DOHH2 (cell line): ENCODE measurements at regions not wholly inside any gene's neighbourhood (a gene's known extent, or its start where the extent isn't known, plus 50 kb on each side); places are given as distances from the start of the nearest gene placed in this dataset.

Experiments
- H3F3A ChIP-seq: fragments of 200-600 bp; sonication (generic), shearing (Covaris generic); 2 replicates; pipeline ENCODE4 v1.6.0; 2016; ENCODE audit warnings: antibody characterized with exemption, mild to moderate bottlenecking; ENCODE audit not compliant: control insufficient read depth, insufficient read depth
- H3K27ac ChIP-seq: fragments of 200-600 bp; sonication (generic); 2 replicates; pipeline ENCODE4 v1.5.1; 2014; ENCODE audit warnings: low read depth, mild to moderate bottlenecking, low read length, moderate library complexity
- H3K27me3 ChIP-seq: fragments of 200-600 bp; sonication (generic); 2 replicates; pipeline ENCODE4 v1.6.1; 2014; ENCODE audit warnings: mild to moderate bottlenecking, low read length, mixed read lengths; ENCODE audit not compliant: control insufficient read depth
- H3K36me3 ChIP-seq: fragments of 200-600 bp; sonication (generic); 2 replicates; pipeline ENCODE4 v1.6.1; 2014; ENCODE audit warnings: mild to moderate bottlenecking, low read length, moderate library complexity, mixed read lengths; ENCODE audit not compliant: control insufficient read depth
- H3K4me1 ChIP-seq: fragments of 200-600 bp; sonication (generic); 2 replicates; pipeline ENCODE4 v1.6.1; 2014; ENCODE audit warnings: mild to moderate bottlenecking, low read length, mixed read lengths; ENCODE audit not compliant: control insufficient read depth
- H3K4me2 ChIP-seq: fragments of 200-600 bp; sonication (generic); 2 replicates; pipeline ENCODE4 v1.6.0; 2014; ENCODE audit warnings: mild to moderate bottlenecking, low read length, moderate library complexity
- H3K4me3 ChIP-seq: fragments of 200-600 bp; sonication (generic); 2 replicates; pipeline ENCODE4 v1.5.1; 2014; ENCODE audit warnings: mild to moderate bottlenecking, low read length, mixed read lengths
- H3K79me2 ChIP-seq: fragments of 200-600 bp; sonication (generic); 2 replicates; pipeline ENCODE4 v1.6.1; 2014; ENCODE audit warnings: mild to moderate bottlenecking, low read length, mixed read lengths; ENCODE audit not compliant: control insufficient read depth
- H3K9me2 ChIP-seq: fragments of 200-600 bp; sonication (generic); replicated peaks from 2 replicates; pipeline ENCODE4 v1.6.1; 2014; ENCODE audit warnings: mild to moderate bottlenecking, low read length, mixed read lengths; ENCODE audit not compliant: control insufficient read depth
- H3K9me3 ChIP-seq: fragments of 200-600 bp; sonication (generic); 2 replicates; pipeline ENCODE4 v1.6.1; 2014; ENCODE audit warnings: antibody characterized with exemption, low read length, mixed read lengths; ENCODE audit not compliant: control insufficient read depth, insufficient read depth
- H4K20me1 ChIP-seq: fragments of 200-600 bp; sonication (generic); 2 replicates; pipeline ENCODE4 v1.6.0; 2014; ENCODE audit warnings: low read depth, mild to moderate bottlenecking, antibody characterized with exemption, low read length, moderate library complexity; ENCODE audit not compliant: control insufficient read depth, insufficient read depth
- EZH2phosphoT487 ChIP-seq: fragments of 200-600 bp; sonication (generic); IDR thresholded peaks from 2 replicates; pipeline ENCODE4 v1.6.1; 2017; ENCODE audit warnings: borderline replicate concordance, mild to moderate bottlenecking, antibody characterized with exemption, low read length, moderate library complexity, mixed read lengths
- TF ChIP-seq, protein P1 (sequence below): fragments of 200-600 bp; sonication (generic); IDR thresholded peaks from one replicate; pipeline ENCODE4 v1.5.1; 2014; ENCODE audit warnings: antibody characterized with exemption, mild to moderate bottlenecking, low read depth, low read length; ENCODE audit not compliant: poor library complexity, severe bottlenecking

DNA sequence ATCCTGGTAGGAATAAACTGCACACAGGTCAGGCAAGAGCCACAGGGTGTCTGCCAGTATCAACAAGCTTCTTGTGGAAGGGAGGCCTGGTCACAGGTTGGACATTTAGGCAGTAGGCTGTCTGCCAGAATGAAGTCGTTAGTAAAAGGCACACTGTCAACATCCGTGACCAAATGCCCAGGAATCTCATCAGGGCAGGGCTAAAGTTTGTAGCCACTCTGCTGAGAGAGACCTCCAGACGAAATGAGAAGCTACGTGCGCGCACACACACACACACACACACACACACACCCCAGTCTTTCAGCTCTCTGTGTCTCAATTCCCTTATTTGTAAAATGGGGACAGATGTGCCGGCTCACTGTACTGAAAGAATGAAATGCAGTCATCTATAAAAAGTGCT is 408.7 kb upstream of the ZFP42 start:
- Histone ChIP-seq H3K4me1 (no peaks in the 10 kb centered on the region), H3F3A (no peaks in the 10 kb centered on the region), H3K36me3 (no peaks in the 10 kb centered on the region), H3K9me3 (no peaks in the 10 kb centered on the region), H3K4me2 (no peak overlapping the region), H4K20me1 (no peaks in the 10 kb centered on the region), H3K27ac (no peak overlapping the region), H3K27me3 (no peaks in the 10 kb centered on the region), H3K79me2 (no peaks in the 10 kb centered on the region), H3K4me3 (no peak overlapping the region), H3K9me2 (no peaks in the 10 kb centered on the region)
- no peak for TF ChIP-seq EZH2phosphoT487
- TF ChIP-seq, protein P1, sequence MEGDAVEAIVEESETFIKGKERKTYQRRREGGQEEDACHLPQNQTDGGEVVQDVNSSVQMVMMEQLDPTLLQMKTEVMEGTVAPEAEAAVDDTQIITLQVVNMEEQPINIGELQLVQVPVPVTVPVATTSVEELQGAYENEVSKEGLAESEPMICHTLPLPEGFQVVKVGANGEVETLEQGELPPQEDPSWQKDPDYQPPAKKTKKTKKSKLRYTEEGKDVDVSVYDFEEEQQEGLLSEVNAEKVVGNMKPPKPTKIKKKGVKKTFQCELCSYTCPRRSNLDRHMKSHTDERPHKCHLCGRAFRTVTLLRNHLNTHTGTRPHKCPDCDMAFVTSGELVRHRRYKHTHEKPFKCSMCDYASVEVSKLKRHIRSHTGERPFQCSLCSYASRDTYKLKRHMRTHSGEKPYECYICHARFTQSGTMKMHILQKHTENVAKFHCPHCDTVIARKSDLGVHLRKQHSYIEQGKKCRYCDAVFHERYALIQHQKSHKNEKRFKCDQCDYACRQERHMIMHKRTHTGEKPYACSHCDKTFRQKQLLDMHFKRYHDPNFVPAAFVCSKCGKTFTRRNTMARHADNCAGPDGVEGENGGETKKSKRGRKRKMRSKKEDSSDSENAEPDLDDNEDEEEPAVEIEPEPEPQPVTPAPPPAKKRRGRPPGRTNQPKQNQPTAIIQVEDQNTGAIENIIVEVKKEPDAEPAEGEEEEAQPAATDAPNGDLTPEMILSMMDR, result no peak

DNA sequence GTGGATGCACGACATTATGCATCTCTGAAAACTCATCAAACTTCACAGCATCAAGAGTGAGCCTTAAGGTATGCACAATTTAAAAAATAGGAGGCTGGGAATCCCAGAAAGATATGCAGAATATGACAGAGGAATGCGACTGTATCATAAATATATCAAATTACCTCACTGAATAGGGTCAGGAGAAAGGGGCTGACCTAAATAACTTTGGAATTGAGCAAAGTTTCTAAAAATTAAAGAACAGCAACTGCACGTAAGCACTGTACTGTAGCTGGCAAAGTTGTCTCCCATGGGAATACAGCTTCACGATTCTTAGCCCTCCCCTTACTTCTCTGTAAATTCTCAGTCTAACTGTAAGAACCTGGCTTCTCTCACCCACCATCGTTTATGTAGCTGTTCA is 397.4 kb upstream of the ZFP42 start:
- H3F3A ChIP-seq, result no peaks in the 10 kb centered on the region
- H3K9me2 ChIP-seq, result no peaks in the 10 kb centered on the region
- TF ChIP-seq, protein P1, result no peak
- no peak overlapping the region for H3K27ac ChIP-seq
- no peak overlapping the region for H3K4me3 ChIP-seq
- no peaks in the 10 kb centered on the region for H3K9me3 ChIP-seq
- no peaks in the 10 kb centered on the region for H3K36me3 ChIP-seq
- no peak overlapping the region for H3K4me2 ChIP-seq
- H4K20me1 ChIP-seq, result no peaks in the 10 kb centered on the region
- no peaks in the 10 kb centered on the region for H3K27me3 ChIP-seq
- no peaks in the 10 kb centered on the region for H3K4me1 ChIP-seq
- no peaks in the 10 kb centered on the region for H3K79me2 ChIP-seq

DNA sequence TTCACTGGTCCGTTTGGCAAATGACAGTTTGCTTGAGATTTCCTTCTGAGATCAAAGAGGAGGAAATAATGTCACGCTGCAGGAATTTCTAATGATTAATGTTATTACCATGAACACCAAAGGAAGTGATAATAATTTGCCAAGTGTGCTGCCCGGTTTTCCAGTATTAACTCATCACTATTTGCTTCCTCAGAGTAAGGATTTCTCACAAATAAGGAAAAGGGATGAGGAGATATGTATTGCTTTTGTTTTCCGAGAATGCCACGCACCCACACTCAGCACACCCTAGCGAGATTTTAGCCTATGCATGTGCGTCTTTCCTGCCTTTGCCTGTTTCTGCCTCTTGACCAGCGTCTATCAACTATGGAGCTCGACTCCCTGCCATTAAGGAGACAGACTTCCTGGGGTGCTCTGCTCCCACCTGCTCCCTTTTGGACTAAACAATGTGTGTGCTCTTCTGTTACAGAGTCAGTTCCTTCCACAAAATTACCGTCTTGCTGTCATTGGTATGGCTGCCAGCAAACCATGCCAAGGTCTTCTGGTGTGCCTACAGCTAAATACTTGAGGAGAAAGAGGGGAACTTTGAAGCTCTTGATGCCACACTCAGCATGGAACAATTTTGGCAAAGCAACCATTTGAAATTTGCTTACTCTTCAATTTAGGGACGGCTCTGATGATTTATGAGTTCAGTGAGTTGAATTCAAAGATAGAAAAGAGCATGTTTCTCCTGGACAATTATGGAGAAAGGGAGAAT is 393.1 kb upstream of the ZFP42 start:
- Histone ChIP-seq H3K9me3 (no peaks in the 10 kb centered on the region), H3K4me2 (no peak overlapping the region), H3K9me2 (no peaks in the 10 kb centered on the region), H3K27ac (no peak overlapping the region), H3K4me1 (no peaks in the 10 kb centered on the region), H3K36me3 (no peaks in the 10 kb centered on the region), H3K27me3 (no peaks in the 10 kb centered on the region), H3F3A (no peaks in the 10 kb centered on the region), H3K4me3 (no peak overlapping the region), H4K20me1 (no peaks in the 10 kb centered on the region), H3K79me2 (no peaks in the 10 kb centered on the region)
- TF ChIP-seq EZH2phosphoT487, result no peak
- TF ChIP-seq, protein P1, result no peak
